Neural cell (in vitro differentiated cells): ENCODE measurements at regions not wholly inside any gene's neighbourhood (a gene's known extent, or its start where the extent isn't known, plus 50 kb on each side); places are given as distances from the start of the nearest gene placed in this dataset.

Experiments used
- H2AFZ ChIP-seq: fragments of 200-600, 300-800 bp; sonication (generic), shearing (Covaris generic); 2 replicates; pipeline ENCODE4 v1.6.0; 2014; ENCODE audit warnings: low read depth, mild to moderate bottlenecking, antibody characterized with exemption, low read length, moderate library complexity
- H3F3A ChIP-seq: fragments of 200-600 bp; shearing (Covaris generic); 2 replicates; pipeline ENCODE4 v1.6.1; 2016; ENCODE audit warnings: mild to moderate bottlenecking, moderate library complexity, mixed read lengths, antibody characterized with exemption, low read length; ENCODE audit not compliant: insufficient read depth, poor library complexity, severe bottlenecking
- H3K27ac ChIP-seq: fragments of 200-600, 300-800 bp; sonication (generic), shearing (Covaris generic); 2 replicates; pipeline ENCODE4 v1.5.1; 2014; ENCODE audit warnings: mild to moderate bottlenecking, low read length, moderate library complexity
- H3K27me3 ChIP-seq: fragments of 300-800, 200-600 bp; sonication (generic), shearing (Covaris generic); 2 replicates; pipeline ENCODE4 v1.6.0; 2014; ENCODE audit warnings: mild to moderate bottlenecking, low read depth, low read length, moderate library complexity; ENCODE audit not compliant: insufficient read depth
- H3K36me3 ChIP-seq: fragments of 300-800, 200-600 bp; sonication (generic), shearing (Covaris generic); 2 replicates; pipeline ENCODE4 v1.5.1; 2014; ENCODE audit warnings: mild to moderate bottlenecking, antibody characterized with exemption, low read length, moderate library complexity; ENCODE audit not compliant: insufficient read depth
- H3K4me2 ChIP-seq: fragments of 300-800, 200-600 bp; sonication (generic), shearing (Covaris generic); 2 replicates; pipeline ENCODE4 v1.6.0; 2014; ENCODE audit warnings: mild to moderate bottlenecking, low read length
- H3K4me3 ChIP-seq: fragments of 300-800, 200-600 bp; sonication (generic), shearing (Covaris generic); 2 replicates; pipeline ENCODE4 v1.5.1; 2014; ENCODE audit warnings: mild to moderate bottlenecking, low read length, moderate library complexity
- H3K79me2 ChIP-seq: fragments of 200-600 bp; shearing (Covaris generic); replicated peaks from 2 replicates; pipeline ENCODE4 v1.6.0; 2014; ENCODE audit warnings: mild to moderate bottlenecking, low read length, moderate library complexity; ENCODE audit not compliant: insufficient read depth
- H3K9ac ChIP-seq: fragments of 300-800, 200-600 bp; sonication (generic), shearing (Covaris generic); 2 replicates; pipeline ENCODE4 v1.6.1; 2016; ENCODE audit warnings: mild to moderate bottlenecking, low read length, mixed read lengths
- H3K9me2 ChIP-seq: fragments of 200-600 bp; shearing (Covaris generic); 2 replicates; pipeline ENCODE4 v1.6.1; 2016; ENCODE audit warnings: mild to moderate bottlenecking, low read length, mixed read lengths; ENCODE audit not compliant: insufficient read depth
- H3K9me3 ChIP-seq: fragments of 200-600, 300-800 bp; sonication (generic), shearing (Covaris generic); 2 replicates; pipeline ENCODE4 v1.6.1; 2016; ENCODE audit warnings: mild to moderate bottlenecking, mixed run types, low read length, moderate library complexity, mixed read lengths
- H4K20me1 ChIP-seq: fragments of 200-600 bp; shearing (Covaris generic); 2 replicates; pipeline ENCODE4 v1.6.1; 2016; ENCODE audit warnings: mild to moderate bottlenecking, mixed run types; ENCODE audit not compliant: insufficient read depth
- CTCF ChIP-seq: fragments of 450-650 bp; IDR thresholded peaks from 2 replicates; pipeline ENCODE4 v1.5.1; 2014; ENCODE audit warnings: antibody characterized with exemption, mild to moderate bottlenecking, moderate library complexity; ENCODE audit not compliant: poor library complexity, severe bottlenecking
- EP300 ChIP-seq: fragments of 450-650 bp; conservative IDR thresholded peaks from 2 replicates; pipeline ENCODE4 v1.6.1; 2014; ENCODE audit warnings: antibody characterized with exemption, mild to moderate bottlenecking, moderate library complexity; ENCODE audit not compliant: poor library complexity, severe bottlenecking
- EZH2 ChIP-seq: fragments of 200-600, 300-800 bp; shearing (Covaris generic), sonication (generic); IDR thresholded peaks from 2 replicates; pipeline ENCODE4 v1.6.1; 2014; ENCODE audit warnings: antibody characterized with exemption, low read length, borderline replicate concordance, mild to moderate bottlenecking; ENCODE audit not compliant: insufficient read depth, poor library complexity, severe bottlenecking
- MXI1 ChIP-seq: fragments of 450-650 bp; conservative IDR thresholded peaks from 2 replicates; pipeline ENCODE4 v1.6.1; 2014; ENCODE audit warnings: antibody characterized with exemption, mild to moderate bottlenecking; ENCODE audit not compliant: poor library complexity, severe bottlenecking
- SMC3 ChIP-seq: fragments of 450-650 bp; conservative IDR thresholded peaks from 2 replicates; pipeline ENCODE4 v1.6.1; 2014; ENCODE audit warnings: antibody characterized with exemption, mild to moderate bottlenecking, moderate library complexity; ENCODE audit not compliant: poor library complexity
- TAF1 ChIP-seq: IDR thresholded peaks from 2 replicates; pipeline ENCODE4 v1.6.1; 2012; ENCODE audit warnings: low read depth
- small RNA-seq, 3 experiments: library from RNA; depleted of rRNA; stranded (forward); fragments of <200 nt; gene quantifications; one replicate each; pipeline ENCODE3, GENCODE V24; 2012
- TF ChIP-seq, protein P1 (sequence below): IDR thresholded peaks from 2 replicates; pipeline ENCODE4 v1.6.1; 2012; ENCODE audit warnings: borderline replicate concordance

DNA sequence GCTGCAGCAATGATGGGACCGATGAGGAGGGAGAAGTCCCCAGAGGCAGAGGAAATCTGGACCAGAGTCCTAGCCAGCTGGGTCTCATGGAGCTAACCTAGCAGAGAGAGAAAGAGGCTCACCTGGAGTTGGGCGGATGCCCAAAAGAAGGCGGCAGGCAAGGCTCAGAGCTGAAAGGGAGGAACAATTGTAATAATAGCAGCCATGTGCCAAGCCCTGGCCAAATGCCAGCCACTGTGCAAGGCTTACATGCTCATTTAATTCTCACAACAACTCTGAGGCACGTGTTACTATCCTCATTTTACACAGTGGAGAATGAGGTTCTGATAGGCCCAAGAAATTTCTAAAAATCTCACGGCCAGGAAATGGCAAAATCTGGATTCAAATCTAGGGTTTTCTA, 50.0 kb upstream of the ZNF648 start:
- TF ChIP-seq TAF1 (no peak), EZH2 (no peak), MXI1 (no peak), EP300 (no peak), CTCF (no peak), SMC3 (no peak)
- TF ChIP-seq, protein P1, sequence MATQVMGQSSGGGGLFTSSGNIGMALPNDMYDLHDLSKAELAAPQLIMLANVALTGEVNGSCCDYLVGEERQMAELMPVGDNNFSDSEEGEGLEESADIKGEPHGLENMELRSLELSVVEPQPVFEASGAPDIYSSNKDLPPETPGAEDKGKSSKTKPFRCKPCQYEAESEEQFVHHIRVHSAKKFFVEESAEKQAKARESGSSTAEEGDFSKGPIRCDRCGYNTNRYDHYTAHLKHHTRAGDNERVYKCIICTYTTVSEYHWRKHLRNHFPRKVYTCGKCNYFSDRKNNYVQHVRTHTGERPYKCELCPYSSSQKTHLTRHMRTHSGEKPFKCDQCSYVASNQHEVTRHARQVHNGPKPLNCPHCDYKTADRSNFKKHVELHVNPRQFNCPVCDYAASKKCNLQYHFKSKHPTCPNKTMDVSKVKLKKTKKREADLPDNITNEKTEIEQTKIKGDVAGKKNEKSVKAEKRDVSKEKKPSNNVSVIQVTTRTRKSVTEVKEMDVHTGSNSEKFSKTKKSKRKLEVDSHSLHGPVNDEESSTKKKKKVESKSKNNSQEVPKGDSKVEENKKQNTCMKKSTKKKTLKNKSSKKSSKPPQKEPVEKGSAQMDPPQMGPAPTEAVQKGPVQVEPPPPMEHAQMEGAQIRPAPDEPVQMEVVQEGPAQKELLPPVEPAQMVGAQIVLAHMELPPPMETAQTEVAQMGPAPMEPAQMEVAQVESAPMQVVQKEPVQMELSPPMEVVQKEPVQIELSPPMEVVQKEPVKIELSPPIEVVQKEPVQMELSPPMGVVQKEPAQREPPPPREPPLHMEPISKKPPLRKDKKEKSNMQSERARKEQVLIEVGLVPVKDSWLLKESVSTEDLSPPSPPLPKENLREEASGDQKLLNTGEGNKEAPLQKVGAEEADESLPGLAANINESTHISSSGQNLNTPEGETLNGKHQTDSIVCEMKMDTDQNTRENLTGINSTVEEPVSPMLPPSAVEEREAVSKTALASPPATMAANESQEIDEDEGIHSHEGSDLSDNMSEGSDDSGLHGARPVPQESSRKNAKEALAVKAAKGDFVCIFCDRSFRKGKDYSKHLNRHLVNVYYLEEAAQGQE: no peak
- Histone ChIP-seq H2AFZ (no peak overlapping the region), H3K27ac (no peak overlapping the region), H3K4me3 (no peak overlapping the region), H3F3A (no peaks in the 10 kb centered on the region), H3K36me3 (no peaks in the 10 kb centered on the region), H3K79me2 (no peaks in the 10 kb centered on the region), H3K9ac (no peak overlapping the region), H4K20me1 (no peaks in the 10 kb centered on the region), H3K9me3 (no peaks in the 10 kb centered on the region), H3K27me3 (no peaks in the 10 kb centered on the region), H3K4me2 (no peak overlapping the region), H3K9me2 (no peaks in the 10 kb centered on the region)

Small RNAs in the stretch of these regions (small RNA-seq; reads per million reads assigned to genes)
- gene RNU6-152P: 0 reads per million in 3 experiments
